C4-2B (cell line): ENCODE measurements at regions not wholly inside any gene's neighbourhood (a gene's known extent, or its start where the extent isn't known, plus 50 kb on each side); places are given as distances from the start of the nearest gene placed in this dataset.

ENCODE experiments used
- ZFX ChIP-seq: fragments of 450-650 bp; IDR thresholded peaks from 2 replicates; pipeline ENCODE4 v1.6.1; 2017
- TF ChIP-seq, protein P1 (sequence below): fragments of 450-650 bp; conservative IDR thresholded peaks from 2 replicates; pipeline ENCODE4 v1.5.1; 2017; ENCODE audit warnings: mild to moderate bottlenecking

DNA sequence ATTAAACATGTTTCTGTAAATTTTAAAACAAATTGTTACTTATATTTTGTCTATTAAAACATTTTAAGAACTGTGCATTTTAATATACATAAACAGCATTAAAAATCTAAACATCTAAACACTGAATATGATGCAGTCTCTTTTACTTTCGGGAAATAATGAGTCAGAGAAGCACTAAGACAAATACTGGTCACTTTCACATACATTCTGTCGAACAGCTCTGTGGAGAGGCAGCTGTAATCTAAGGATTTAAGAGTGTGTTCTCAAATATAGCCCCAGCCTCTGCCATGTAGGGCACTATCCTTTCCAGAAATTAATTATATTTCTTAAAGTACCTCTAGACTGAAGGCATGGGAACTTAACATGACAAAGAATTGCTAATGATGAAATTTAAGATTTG lies 89.6 kb upstream of the PTGFR start:
- TF ChIP-seq, protein P1, sequence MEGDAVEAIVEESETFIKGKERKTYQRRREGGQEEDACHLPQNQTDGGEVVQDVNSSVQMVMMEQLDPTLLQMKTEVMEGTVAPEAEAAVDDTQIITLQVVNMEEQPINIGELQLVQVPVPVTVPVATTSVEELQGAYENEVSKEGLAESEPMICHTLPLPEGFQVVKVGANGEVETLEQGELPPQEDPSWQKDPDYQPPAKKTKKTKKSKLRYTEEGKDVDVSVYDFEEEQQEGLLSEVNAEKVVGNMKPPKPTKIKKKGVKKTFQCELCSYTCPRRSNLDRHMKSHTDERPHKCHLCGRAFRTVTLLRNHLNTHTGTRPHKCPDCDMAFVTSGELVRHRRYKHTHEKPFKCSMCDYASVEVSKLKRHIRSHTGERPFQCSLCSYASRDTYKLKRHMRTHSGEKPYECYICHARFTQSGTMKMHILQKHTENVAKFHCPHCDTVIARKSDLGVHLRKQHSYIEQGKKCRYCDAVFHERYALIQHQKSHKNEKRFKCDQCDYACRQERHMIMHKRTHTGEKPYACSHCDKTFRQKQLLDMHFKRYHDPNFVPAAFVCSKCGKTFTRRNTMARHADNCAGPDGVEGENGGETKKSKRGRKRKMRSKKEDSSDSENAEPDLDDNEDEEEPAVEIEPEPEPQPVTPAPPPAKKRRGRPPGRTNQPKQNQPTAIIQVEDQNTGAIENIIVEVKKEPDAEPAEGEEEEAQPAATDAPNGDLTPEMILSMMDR, result no peak
- no peak for TF ChIP-seq ZFX
